SK-N-SH treated with all-trans-retinoic acid at 6 μM for 48 hours (cell line): ENCODE measurements at regions not wholly inside any gene's neighbourhood (a gene's known extent, or its start where the extent isn't known, plus 50 kb on each side); places are given as distances from the start of the nearest gene placed in this dataset.

Experiments used
- CREB5 ChIP-seq: fragments of 250-450 bp; sonication (Bioruptor Pico); IDR thresholded peaks from 2 replicates; pipeline ENCODE4 v1.5.1; 2020; ENCODE audit warnings: low read depth, mild to moderate bottlenecking, moderate library complexity
- ESRRG ChIP-seq: fragments of 250-450 bp; sonication (Bioruptor Pico); IDR thresholded peaks from 2 replicates; pipeline ENCODE4 v1.6.1; 2021; ENCODE audit warnings: mild to moderate bottlenecking
- ISL1 ChIP-seq: fragments of 250-450 bp; sonication (Bioruptor Pico); IDR thresholded peaks from 2 replicates; pipeline ENCODE4 v2.1.2; 2022; ENCODE audit warnings: mild to moderate bottlenecking, moderate library complexity
- SNAI2 ChIP-seq: fragments of 250-450 bp; sonication (Bioruptor Pico); IDR thresholded peaks from 2 replicates; pipeline ENCODE4 v1.5.0; 2020; ENCODE audit warnings: mild to moderate bottlenecking, moderate library complexity
- TSHZ2 ChIP-seq: fragments of 250-450 bp; sonication (Bioruptor Pico); IDR thresholded peaks from 2 replicates; pipeline ENCODE4 v1.5.0; 2020; ENCODE audit warnings: mild to moderate bottlenecking, moderate library complexity
- ZC3H10 ChIP-seq: fragments of 250-450 bp; sonication (Bioruptor Pico); IDR thresholded peaks from 2 replicates; pipeline ENCODE4 v1.5.1; 2021; ENCODE audit warnings: mild to moderate bottlenecking, moderate library complexity
- ZFP30 ChIP-seq: fragments of 450-650 bp; formaldehyde crosslinking; IDR thresholded peaks from 2 replicates; pipeline ENCODE4 v1.5.0; 2022; ENCODE audit warnings: mild to moderate bottlenecking, moderate library complexity
- ZNF565 ChIP-seq: fragments of 450-650 bp; formaldehyde crosslinking; conservative IDR thresholded peaks from 2 replicates; pipeline ENCODE4 v1.5.0; 2020; ENCODE audit warnings: low read depth, mild to moderate bottlenecking, moderate library complexity

- TF ChIP-seq ZC3H10 (no peak), CREB5 (CRISPR knock-in tag) (no peak), ZNF565 (no peak), SNAI2 (CRISPR knock-in tag) (no peak), ZFP30 (CRISPR knock-in tag) (no peak), ESRRG (no peak), TSHZ2 (CRISPR knock-in tag) (no peak), ISL1 (CRISPR knock-in tag) (no peak)
Observed at GRCh38 chr13:90956031-90956430, 391.5 kb upstream of the MIR17HG start.
